ENCODE measurements at regions not wholly inside any gene's neighbourhood (a gene's known extent, or its start where the extent isn't known, plus 50 kb on each side); places are given as distances from the start of the nearest gene placed in this dataset.

GRCh38 chr4:33881176-33881575 lies 2363.1 kb downstream of the ARAP2 start:
- H2BK20ac ChIP-seq (ENCODE audit: low read length) = no peak overlapping the region
- H3K18ac ChIP-seq (ENCODE audit: extremely low read depth, low read length) = no peak overlapping the region
- no peaks in the 10 kb centered on the region; a peak in 1 of 7 replicates for H3K4me1 ChIP-seq (replicated peaks in 1 of 4; ENCODE audit: control insufficient read depth in 3 of 4, insufficient read depth in 4 of 4, low read length in 3 of 4)
- H3K27me3 ChIP-seq (replicated peaks in 1 of 4; ENCODE audit: control insufficient read depth in 3 of 4, extremely low read depth in 1 of 4, insufficient read depth in 3 of 4, low read length in 3 of 4) = no peaks in the 10 kb centered on the region
- H2BK5ac ChIP-seq (ENCODE audit: low read depth, low read length) = no peak overlapping the region
- no peak overlapping the region for H4K91ac ChIP-seq (replicated peaks; ENCODE audit: insufficient read length, low read length)
- no peak overlapping the region for H3K9ac ChIP-seq (replicated peaks in 1 of 4; ENCODE audit: extremely low read depth in 1 of 4, low read depth in 3 of 4, low read length in 3 of 4)
- ChIA-PET POLR2A (ENCODE audit: partially characterized antibody) (no interaction called here), CTCF (ENCODE audit: partially characterized antibody) (no interaction called here)
- H3K9me3 ChIP-seq (ENCODE audit: insufficient read depth in 2 of 2, low read depth in 1 of 2, low read length in 1 of 2) = no peaks in the 10 kb centered on the region
- no peak overlapping the region for H2AK5ac ChIP-seq (ENCODE audit: low read depth, low read length)
- no peak overlapping the region for H4K8ac ChIP-seq (ENCODE audit: extremely low read depth, insufficient read depth, low read length)
- H3K4me3 ChIP-seq (ENCODE audit: extremely low read depth in 1 of 4, insufficient read depth in 2 of 4, low read depth in 3 of 4, low read length in 4 of 4) = no peak overlapping the region
- H3K23ac ChIP-seq (ENCODE audit: insufficient read length) = no peak overlapping the region
- no peak overlapping the region for H2BK12ac ChIP-seq (ENCODE audit: low read depth, low read length)
- TF ChIP-seq USF2 (IDR thresholded peaks at IDR 0.05; ENCODE audit: low read length) = no peak
- no peak for TF ChIP-seq EZH2 (IDR thresholded peaks at IDR 0.05; ENCODE audit: low read depth, low read length, severe bottlenecking)
- TF ChIP-seq MAX (IDR thresholded peaks at IDR 0.05) = no peak
- H2BK120ac ChIP-seq (replicated peaks; ENCODE audit: low read depth, low read length) = no peak overlapping the region
- DNase-seq (ENCODE audit: low read depth in 1 of 2, low spot score in 2 of 2) = no peak
- no peak for FAIRE-seq
- 78% methylated on average over 1 of the region's 1 CpG; no CpG with 5 or more reads in 1 of the 2 experiments for WGBS, 2 experiments (ENCODE audit: extremely low coverage in 1 of 2, insufficient coverage in 1 of 2, insufficient read length in 1 of 2, insufficient replicate concordance in 2 of 2, low coverage in 1 of 2, low lambda C conversion rate in 2 of 2, missing lambda C conversion rate in 1 of 2)
- no peak overlapping the region for H3K4me2 ChIP-seq (ENCODE audit: insufficient read depth in 1 of 2, low read depth in 2 of 2, low read length in 2 of 2)
- H3K79me2 ChIP-seq (ENCODE audit: control insufficient read depth in 1 of 2, insufficient read depth in 2 of 2, low read length in 2 of 2) = no peaks in the 10 kb centered on the region
- H4K20me1 ChIP-seq (replicated peaks in 1 of 2; ENCODE audit: control insufficient read depth in 1 of 2, insufficient read depth in 2 of 2, low read length in 2 of 2) = no peaks in the 10 kb centered on the region
- H3K14ac ChIP-seq (ENCODE audit: insufficient read length) = no peak overlapping the region
- H3K23me2 ChIP-seq (ENCODE audit: low read depth, low read length) = no peaks in the 10 kb centered on the region
- H3K79me1 ChIP-seq (ENCODE audit: low read depth, low read length) = no peaks in the 10 kb centered on the region
- H3K56ac ChIP-seq (replicated peaks; ENCODE audit: insufficient read length, low read depth, low read length) = no peak overlapping the region
- no peak overlapping the region for H3K27ac ChIP-seq (ENCODE audit: low read depth, low read length)
- H3K36me3 ChIP-seq (ENCODE audit: control insufficient read depth in 2 of 4, insufficient read depth in 4 of 4, low read length in 3 of 4) = no peaks in the 10 kb centered on the region
- H4K5ac ChIP-seq (ENCODE audit: insufficient read length, low read depth, low read length) = no peak overlapping the region
- no peak overlapping the region for H3K4ac ChIP-seq (replicated peaks; ENCODE audit: insufficient read length, low read depth, low read length)
- no peak overlapping the region for H2AFZ ChIP-seq (ENCODE audit: low read length)
- no peak overlapping the region for H2BK15ac ChIP-seq (ENCODE audit: low read length)
